Adrenal gland (tissue), 5 donors: ENCODE measurements at regions not wholly inside any gene's neighbourhood (a gene's known extent, or its start where the extent isn't known, plus 50 kb on each side); places are given as distances from the start of the nearest gene placed in this dataset.

Experiments
- CTCF ChIP-seq, 6 experiments: fragments of 450-650 bp in 4 of 6; fragments of 200-600 bp in 2 of 6; sonication (generic) in 1 of 6; IDR thresholded peaks; 1 replicate in 5 of 6; 2 replicates in 1 of 6; pipeline versions ENCODE4 v1.5.1 to v1.8.0; 2016 to 2021; ENCODE audit warnings: antibody characterized with exemption in 6 of 6, mild to moderate bottlenecking in 2 of 6, moderate library complexity in 1 of 6
- POLR2A ChIP-seq, 2 donors: fragments of 450-650 bp; IDR thresholded peaks; one replicate each; pipeline ENCODE4 v1.6.1; 2017; ENCODE audit warnings: antibody characterized with exemption in 2 of 2, mild to moderate bottlenecking in 2 of 2, moderate library complexity in 1 of 2
- donor health status: DM: no; HTN: no; CAD: no.

- TF ChIP-seq CTCF (IDR thresholded peaks at IDR 0.05) (no peak), POLR2A (IDR thresholded peaks at IDR 0.05) (no peak)
Observed at GRCh38 chr2:238691596-238692491, 156.0 kb upstream of the TWIST2 start.
